ENCODE measurements at regions not wholly inside any gene's neighbourhood (a gene's known extent, or its start where the extent isn't known, plus 50 kb on each side); places are given as distances from the start of the nearest gene placed in this dataset.

- TF ChIP-seq CTCF (conservative IDR thresholded peaks at IDR 0.05) (no peak), ZFX (IDR thresholded peaks at IDR 0.05) (no peak)
Measured at GRCh38 chr3:191627064-191627463, 166.1 kb downstream of the PYDC2 start.
